Fibroblast of lung (primary cell): ENCODE measurements at regions not wholly inside any gene's neighbourhood (a gene's known extent, or its start where the extent isn't known, plus 50 kb on each side); places are given as distances from the start of the nearest gene placed in this dataset.

Experiments
- DNase-seq, 2 donors: peaks; one replicate each; pipeline versions ENCODE4 v3.0.0 to v3.0.0-alpha.2; 2010; ENCODE audit warnings: low read depth in 2 of 2
- H2AFZ ChIP-seq: 2 replicates; pipeline ENCODE4 v1.5.1; 2012; ENCODE audit warnings: low read length, control low read depth, inconsistent platforms
- H3K27ac ChIP-seq: 2 replicates; pipeline ENCODE4 v1.5.1; 2011; ENCODE audit warnings: low read length, control low read depth; ENCODE audit not compliant: insufficient read depth
- H3K27me3 ChIP-seq: 2 replicates; pipeline ENCODE4 v1.5.1; 2011; ENCODE audit warnings: mild to moderate bottlenecking, low read length; ENCODE audit not compliant: control insufficient read depth, insufficient read depth
- H3K36me3 ChIP-seq: 2 replicates; pipeline ENCODE4 v1.5.1; 2011; ENCODE audit warnings: low read length; ENCODE audit not compliant: control insufficient read depth, insufficient read depth
- H3K4me1 ChIP-seq: 2 replicates; pipeline ENCODE4 v1.5.1; 2011; ENCODE audit warnings: low read length; ENCODE audit not compliant: control insufficient read depth, insufficient read depth; ENCODE audit errors: extremely low read depth
- H3K4me2 ChIP-seq: 2 replicates; pipeline ENCODE4 v1.5.1; 2011; ENCODE audit warnings: low read length, control low read depth; ENCODE audit not compliant: insufficient read depth; ENCODE audit errors: extremely low read depth
- H3K4me3 ChIP-seq, 4 experiments: fragments of 200-600 bp in 1 of 4; sonication (generic) in 1 of 4; replicated peaks in 1 of 4; 2 replicates each; pipeline ENCODE4 v1.5.1; 2011 to 2016; ENCODE audit warnings: low read length in 4 of 4, low read depth in 3 of 4, mild to moderate bottlenecking in 3 of 4, control low read depth in 2 of 4, inconsistent platforms in 1 of 4, mixed read lengths in 1 of 4; ENCODE audit not compliant: insufficient read depth in 1 of 4; ENCODE audit errors: control extremely low read depth in 1 of 4
- H3K79me2 ChIP-seq: 2 replicates; pipeline ENCODE4 v1.5.1; 2012; ENCODE audit warnings: mild to moderate bottlenecking, low read length, inconsistent platforms; ENCODE audit not compliant: control insufficient read depth, insufficient read depth
- H3K9ac ChIP-seq: 2 replicates; pipeline ENCODE4 v1.5.1; 2011; ENCODE audit warnings: mild to moderate bottlenecking, low read length, control low read depth; ENCODE audit not compliant: insufficient read depth
- H3K9me3 ChIP-seq: 2 replicates; pipeline ENCODE4 v1.5.1; 2012; ENCODE audit warnings: low read depth, low read length; ENCODE audit not compliant: control insufficient read depth, insufficient read depth
- H4K20me1 ChIP-seq: 2 replicates; pipeline ENCODE4 v1.5.1; 2011; ENCODE audit warnings: low read length; ENCODE audit not compliant: control insufficient read depth, insufficient read depth; ENCODE audit errors: extremely low read depth
- CTCF ChIP-seq, 2 donors: IDR thresholded peaks in 1 of 2; conservative IDR thresholded peaks in 1 of 2; 1 replicate in 1 of 2; 2 replicates in 1 of 2; pipeline ENCODE4 v1.5.1; 2011 to 2012; ENCODE audit warnings: low read length in 2 of 2, control low read depth in 1 of 2, inconsistent platforms in 1 of 2, low read depth in 1 of 2, mild to moderate bottlenecking in 1 of 2
- EZH2 ChIP-seq: IDR thresholded peaks from 2 replicates; pipeline ENCODE4 v1.5.1; 2012; ENCODE audit warnings: low read length, control low read depth, mild to moderate bottlenecking; ENCODE audit errors: missing control alignments

DNA sequence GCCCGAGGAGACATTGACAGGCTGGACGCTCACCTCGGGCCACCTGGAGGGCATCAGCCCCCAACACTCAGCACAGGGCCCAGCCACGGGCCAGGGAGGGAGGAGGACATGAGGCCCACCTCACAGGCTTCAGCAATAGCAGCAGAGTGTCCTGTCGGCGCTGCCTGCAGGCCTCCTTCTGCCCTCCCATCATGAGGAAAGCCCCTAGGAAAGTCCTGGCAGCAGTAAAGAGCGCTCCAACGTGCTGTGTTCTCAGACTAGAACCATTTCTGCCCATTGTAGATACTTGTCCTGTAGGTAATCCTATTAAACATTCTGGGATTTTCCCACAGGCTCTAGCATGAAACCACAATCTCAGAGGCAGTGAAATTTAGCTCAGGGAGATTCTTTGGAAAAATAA lies 62.0 kb upstream of the GALNT2 start:
- no peak overlapping the region for H3K9ac ChIP-seq
- TF ChIP-seq CTCF (conservative IDR thresholded peaks at IDR 0.05 in 1 of 2, IDR thresholded peaks at IDR 0.05 in 1 of 2; ENCODE audit: low read depth in 1 of 2, low read length in 2 of 2) (no peak), EZH2 (no peak)

GRCh38 chr1:230008721-230009120 lies 58.3 kb upstream of the GALNT2 start:
- Histone ChIP-seq H4K20me1 (no peaks in the 10 kb centered on the region), H3K9ac (no peak overlapping the region), H3K79me2 (no peaks in the 10 kb centered on the region), H3K4me1 (no peaks in the 10 kb centered on the region), H3K27me3 (no peaks in the 10 kb centered on the region), H3K27ac (no peak overlapping the region), H3K4me3 (no peak overlapping the region), H3K9me3 (no peaks in the 10 kb centered on the region), H3K4me2 (no peak overlapping the region), H3K36me3 (no peaks in the 10 kb centered on the region), H2AFZ (no peak overlapping the region)
- TF ChIP-seq CTCF (conservative IDR thresholded peaks at IDR 0.05 in 1 of 2, IDR thresholded peaks at IDR 0.05 in 1 of 2; ENCODE audit: low read depth in 1 of 2, low read length in 2 of 2) (no peak), EZH2 (no peak)
- no peak for DNase-seq

More for the DNA sequence above, 62.0 kb upstream of the GALNT2 start:
- Histone ChIP-seq H3K4me2 (no peak overlapping the region), H3K79me2 (no peaks in the 10 kb centered on the region), H3K36me3 (no peaks in the 10 kb centered on the region), H3K4me3 (no peak overlapping the region), H3K4me1 (no peaks in the 10 kb centered on the region), H3K9me3 (no peaks in the 10 kb centered on the region), H3K27me3 (no peaks in the 10 kb centered on the region), H2AFZ (no peak overlapping the region), H4K20me1 (no peaks in the 10 kb centered on the region), H3K27ac (no peak overlapping the region)
- DNase-seq, result no peak

DNA sequence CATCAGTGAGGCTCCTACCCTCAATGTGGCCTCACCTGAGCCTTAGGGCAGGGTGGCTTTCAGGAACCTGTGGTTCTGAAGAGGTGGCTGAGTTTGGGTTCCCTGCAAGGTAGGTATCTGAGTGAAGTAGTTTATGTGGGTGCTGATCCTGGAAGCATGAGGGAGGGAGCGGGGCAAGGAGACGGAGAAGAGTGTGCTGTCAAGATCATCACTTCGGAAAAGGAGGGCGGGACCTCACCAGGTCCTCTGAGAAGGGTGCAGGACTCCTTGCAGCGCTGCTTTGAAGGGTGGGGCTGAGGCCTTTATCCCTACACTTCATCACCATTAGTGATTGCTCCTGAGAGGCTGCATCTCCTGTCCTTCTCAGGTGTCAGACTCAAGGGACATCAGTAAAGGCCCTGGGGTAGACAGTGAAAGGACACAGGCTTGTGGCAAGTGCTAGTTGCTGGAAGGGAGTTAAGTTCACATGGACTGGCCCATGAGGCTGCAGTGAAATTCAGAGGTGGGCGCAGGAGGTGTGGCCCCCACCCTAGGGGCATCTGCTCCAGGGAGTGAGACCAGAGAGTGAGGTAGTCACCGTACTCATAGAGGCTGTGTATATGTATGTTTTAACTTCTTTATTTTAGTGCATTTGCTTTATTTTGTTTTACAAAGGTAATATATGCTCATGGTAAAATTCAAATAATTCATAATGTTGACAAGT lies 57.3 kb upstream of the GALNT2 start:
- Histone ChIP-seq H3K4me1 (no peaks in the 10 kb centered on the region), H3K79me2 (no peaks in the 10 kb centered on the region), H3K4me2 (no peak overlapping the region), H3K27ac (no peak overlapping the region), H3K27me3 (no peaks in the 10 kb centered on the region), H3K36me3 (no peaks in the 10 kb centered on the region), H3K9me3 (no peaks in the 10 kb centered on the region), H3K9ac (no peak overlapping the region), H3K4me3 (no peak overlapping the region), H4K20me1 (no peaks in the 10 kb centered on the region), H2AFZ (no peak overlapping the region)
- DNase-seq, result no peak
- TF ChIP-seq CTCF (conservative IDR thresholded peaks at IDR 0.05 in 1 of 2, IDR thresholded peaks at IDR 0.05 in 1 of 2; ENCODE audit: low read depth in 1 of 2, low read length in 2 of 2), result no peak
- TF ChIP-seq EZH2, result no peak
